ENCODE measurements at regions not wholly inside any gene's neighbourhood (a gene's known extent, or its start where the extent isn't known, plus 50 kb on each side); places are given as distances from the start of the nearest gene placed in this dataset.

- no peak for DNase-seq
- H3K36me3 Mint-ChIP-seq: no peaks in the 10 kb centered on the region
- no peak overlapping the region for H3K4me3 Mint-ChIP-seq
- no peak overlapping the region for H3K27ac Mint-ChIP-seq
- H3K4me1 Mint-ChIP-seq: no peaks in the 10 kb centered on the region
- H3K9me3 Mint-ChIP-seq: no peaks in the 10 kb centered on the region
- no peaks in the 10 kb centered on the region for H3K27me3 Mint-ChIP-seq
- no peak for ATAC-seq (ENCODE audit: low read depth)
- POLR2A ChIA-PET: no interaction called here
Measured at GRCh38 chr5:118548761-118549720, 439.3 kb downstream of the DTWD2 start.

GRCh38 chr5:118545470-118545869 is 442.9 kb downstream of the DTWD2 start:
- POLR2A ChIA-PET: no interaction called here
- Mint-ChIP-seq H3K9me3 (no peaks in the 10 kb centered on the region), H3K36me3 (no peaks in the 10 kb centered on the region), H3K4me3 (no peak overlapping the region), H3K4me1 (no peaks in the 10 kb centered on the region), H3K27me3 (no peaks in the 10 kb centered on the region), H3K27ac (no peak overlapping the region)
- DNase-seq (no peak), ATAC-seq (ENCODE audit: low read depth) (no peak)

GRCh38 chr5:118544887-118545449 is 443.4 kb downstream of the DTWD2 start:
- no peak overlapping the region for H3K27ac Mint-ChIP-seq
- no peak for DNase-seq
- H3K9me3 Mint-ChIP-seq: no peaks in the 10 kb centered on the region
- H3K4me1 Mint-ChIP-seq: no peaks in the 10 kb centered on the region
- H3K36me3 Mint-ChIP-seq: no peaks in the 10 kb centered on the region
- no peak overlapping the region for H3K4me3 Mint-ChIP-seq
- POLR2A ChIA-PET: no interaction called here
- peak; percentile 36 for ATAC-seq (ENCODE audit: low read depth)
- H3K27me3 Mint-ChIP-seq: no peaks in the 10 kb centered on the region

DNA sequence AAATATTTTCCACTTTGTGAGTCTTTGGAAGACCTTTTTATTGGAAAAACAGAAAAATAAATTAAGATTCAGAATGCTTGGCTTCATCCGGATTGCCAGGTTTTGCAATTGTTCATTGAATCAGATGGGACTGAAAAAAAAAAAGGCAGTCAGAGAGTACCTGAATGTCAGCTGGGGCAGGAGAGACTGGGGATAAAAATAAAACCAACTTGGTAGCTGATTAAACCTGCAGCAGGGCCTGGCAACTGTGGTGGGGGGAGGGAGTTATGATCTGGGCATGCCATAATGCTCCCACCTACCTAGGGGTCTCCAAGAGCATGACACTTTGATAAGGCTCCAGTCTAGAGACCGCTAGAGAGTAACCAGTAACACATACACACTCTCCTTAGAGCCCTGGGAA is 454.4 kb downstream of the DTWD2 start:
- Mint-ChIP-seq H3K4me3 (no peak overlapping the region), H3K27ac (no peak overlapping the region), H3K4me1 (no peaks in the 10 kb centered on the region), H3K9me3 (no peaks in the 10 kb centered on the region), H3K36me3 (no peaks in the 10 kb centered on the region), H3K27me3 (no peaks in the 10 kb centered on the region)
- POLR2A ChIA-PET: no interaction called here
- no peak for ATAC-seq (ENCODE audit: low read depth)
- DNase-seq: no peak

DNA sequence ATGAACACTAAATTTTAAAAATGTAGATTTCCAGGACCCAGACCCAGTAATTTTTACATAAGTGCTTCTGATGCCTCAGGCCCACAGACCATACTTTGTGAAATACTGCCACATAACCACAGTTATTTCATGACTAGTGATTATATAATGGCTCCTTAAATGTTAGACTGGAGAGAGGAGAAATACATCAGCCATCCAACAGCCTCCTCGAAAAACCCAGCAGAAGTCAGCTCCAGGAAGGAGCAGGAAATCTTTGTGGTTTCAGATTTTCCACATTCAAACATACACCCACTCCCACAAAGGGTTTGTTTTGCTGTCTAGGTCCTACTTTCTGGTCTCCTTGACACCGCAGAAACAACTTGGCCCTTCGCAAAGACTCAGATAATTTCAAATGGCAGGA is 455.2 kb downstream of the DTWD2 start:
- Mint-ChIP-seq H3K27me3 (no peaks in the 10 kb centered on the region), H3K4me1 (no peaks in the 10 kb centered on the region), H3K9me3 (no peaks in the 10 kb centered on the region), H3K27ac (no peak overlapping the region), H3K4me3 (no peak overlapping the region), H3K36me3 (no peaks in the 10 kb centered on the region)
- POLR2A ChIA-PET: no interaction called here
- ATAC-seq (ENCODE audit: low read depth) (no peak), DNase-seq (no peak)

DNA sequence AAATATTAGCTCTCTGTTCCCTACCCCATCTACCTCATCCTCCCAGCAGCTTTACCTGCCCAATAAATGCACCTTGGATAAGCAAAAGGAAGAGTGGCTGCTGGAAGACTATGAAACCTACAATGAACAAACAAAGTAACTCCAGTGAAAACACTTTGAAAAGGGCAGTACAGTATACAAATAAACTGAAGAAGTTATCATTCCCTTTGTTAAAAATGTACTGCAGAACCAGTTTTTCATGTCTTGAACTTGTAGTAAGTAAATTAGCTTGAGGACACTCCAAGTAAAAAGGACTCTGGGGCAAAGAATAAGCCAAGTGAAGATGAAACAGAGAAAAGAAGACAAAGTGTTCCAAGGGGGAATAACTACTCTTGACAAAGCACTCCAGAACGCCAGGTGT is 457.1 kb downstream of the DTWD2 start:
- POLR2A ChIA-PET: no interaction called here
- Mint-ChIP-seq H3K9me3 (no peaks in the 10 kb centered on the region), H3K36me3 (no peaks in the 10 kb centered on the region), H3K27ac (no peak overlapping the region), H3K4me3 (no peak overlapping the region), H3K27me3 (no peaks in the 10 kb centered on the region), H3K4me1 (no peaks in the 10 kb centered on the region)
- ATAC-seq (ENCODE audit: low read depth) (no peak), DNase-seq (no peak)

- Mint-ChIP-seq H3K4me1 (no peaks in the 10 kb centered on the region), H3K27me3 (no peaks in the 10 kb centered on the region), H3K36me3 (no peaks in the 10 kb centered on the region), H3K27ac (no peak overlapping the region), H3K9me3 (no peaks in the 10 kb centered on the region), H3K4me3 (no peak overlapping the region)
- POLR2A ChIA-PET: no interaction called here
- DNase-seq (no peak), ATAC-seq (ENCODE audit: low read depth) (no peak)
Measured at GRCh38 chr5:118529361-118530144, 458.8 kb downstream of the DTWD2 start.

DNA sequence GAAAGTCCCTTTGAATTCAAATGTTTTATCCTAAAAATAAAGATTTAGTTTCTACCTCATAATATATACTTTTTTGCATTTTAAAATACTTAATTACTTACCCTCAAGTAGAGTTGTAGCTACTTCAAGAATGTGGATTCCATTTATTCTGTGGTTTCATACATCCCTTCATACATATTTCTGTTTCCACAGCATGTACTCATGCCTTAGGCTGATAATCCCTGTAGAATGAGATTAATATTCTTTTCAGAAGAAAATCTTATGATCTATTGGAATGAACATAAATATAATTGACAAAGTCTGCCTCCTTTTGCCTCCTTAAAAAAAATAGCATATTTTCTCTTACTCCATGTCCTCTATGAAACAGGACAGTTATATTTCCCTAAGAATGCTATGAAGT is 465.7 kb downstream of the DTWD2 start:
- Mint-ChIP-seq H3K4me3 (no peak overlapping the region), H3K9me3 (no peaks in the 10 kb centered on the region), H3K27ac (no peak overlapping the region), H3K27me3 (no peaks in the 10 kb centered on the region), H3K4me1 (no peaks in the 10 kb centered on the region), H3K36me3 (no peaks in the 10 kb centered on the region)
- ATAC-seq (ENCODE audit: low read depth) (no peak), DNase-seq (no peak)
- POLR2A ChIA-PET: no interaction called here

GRCh38 chr5:118520771-118521415 is 467.5 kb downstream of the DTWD2 start:
- no peaks in the 10 kb centered on the region for H3K36me3 Mint-ChIP-seq
- no peaks in the 10 kb centered on the region for H3K4me1 Mint-ChIP-seq
- ATAC-seq (ENCODE audit: low read depth): no peak
- no peaks in the 10 kb centered on the region for H3K27me3 Mint-ChIP-seq
- no peak for DNase-seq
- H3K4me3 Mint-ChIP-seq: no peak overlapping the region
- no peak overlapping the region for H3K27ac Mint-ChIP-seq
- POLR2A ChIA-PET: no interaction called here
- no peaks in the 10 kb centered on the region for H3K9me3 Mint-ChIP-seq

GRCh38 chr5:118519466-118519865 is 468.9 kb downstream of the DTWD2 start:
- POLR2A ChIA-PET: no interaction called here
- Mint-ChIP-seq H3K27me3 (no peaks in the 10 kb centered on the region), H3K36me3 (no peaks in the 10 kb centered on the region), H3K4me1 (no peaks in the 10 kb centered on the region), H3K4me3 (no peak overlapping the region), H3K27ac (no peak overlapping the region), H3K9me3 (no peaks in the 10 kb centered on the region)
- ATAC-seq (ENCODE audit: low read depth) (no peak), DNase-seq (no peak)

DNA sequence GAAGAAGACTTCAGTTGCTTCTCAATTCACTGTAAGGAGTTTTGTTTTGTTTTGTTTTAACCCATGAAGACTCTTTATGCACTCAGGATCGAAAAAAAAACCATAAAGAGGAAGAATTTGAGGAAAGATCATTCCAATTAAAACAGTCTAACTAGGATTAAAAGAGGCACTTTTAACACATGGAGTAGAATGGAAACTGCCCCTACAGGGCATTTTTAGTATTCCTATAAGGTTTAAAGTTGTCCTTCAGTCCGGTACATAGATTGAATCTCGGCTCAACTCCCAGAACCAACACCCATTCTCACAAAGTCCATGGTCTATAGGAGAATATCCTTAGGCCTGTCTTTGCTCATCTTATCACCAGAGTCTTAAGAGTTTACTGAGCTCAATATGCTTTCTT is 469.6 kb downstream of the DTWD2 start:
- Mint-ChIP-seq H3K27me3 (no peaks in the 10 kb centered on the region), H3K4me3 (no peak overlapping the region), H3K27ac (no peak overlapping the region), H3K9me3 (no peaks in the 10 kb centered on the region), H3K4me1 (no peaks in the 10 kb centered on the region), H3K36me3 (no peaks in the 10 kb centered on the region)
- POLR2A ChIA-PET: no interaction called here
- no peak for DNase-seq
- ATAC-seq (ENCODE audit: low read depth): no peak

DNA sequence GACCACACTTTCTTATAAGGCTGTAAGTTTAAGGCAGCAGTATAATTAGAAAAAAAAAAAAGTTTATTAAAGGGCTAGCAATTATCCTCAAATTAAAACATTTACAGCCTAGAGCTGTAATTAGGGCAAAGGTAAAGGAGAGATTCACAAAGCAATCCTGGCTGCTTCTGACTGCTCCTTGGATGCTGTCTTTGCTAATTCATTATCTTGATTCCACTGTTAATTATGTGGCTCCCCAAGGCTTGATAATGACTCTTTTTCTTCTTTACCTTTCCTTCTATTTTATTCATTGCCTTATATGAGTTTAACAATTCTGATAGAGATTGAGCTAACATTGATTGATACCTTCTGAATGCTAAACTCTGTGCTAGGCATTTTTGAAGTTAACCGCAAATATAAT is 476.5 kb downstream of the DTWD2 start:
- DNase-seq: no peak
- POLR2A ChIA-PET: no interaction called here
- H3K27ac Mint-ChIP-seq: no peak overlapping the region
- no peak for ATAC-seq (ENCODE audit: low read depth)
- no peaks in the 10 kb centered on the region for H3K9me3 Mint-ChIP-seq
- H3K4me3 Mint-ChIP-seq: no peak overlapping the region
- no peaks in the 10 kb centered on the region for H3K4me1 Mint-ChIP-seq
- no peaks in the 10 kb centered on the region for H3K27me3 Mint-ChIP-seq
- H3K36me3 Mint-ChIP-seq: no peaks in the 10 kb centered on the region

DNA sequence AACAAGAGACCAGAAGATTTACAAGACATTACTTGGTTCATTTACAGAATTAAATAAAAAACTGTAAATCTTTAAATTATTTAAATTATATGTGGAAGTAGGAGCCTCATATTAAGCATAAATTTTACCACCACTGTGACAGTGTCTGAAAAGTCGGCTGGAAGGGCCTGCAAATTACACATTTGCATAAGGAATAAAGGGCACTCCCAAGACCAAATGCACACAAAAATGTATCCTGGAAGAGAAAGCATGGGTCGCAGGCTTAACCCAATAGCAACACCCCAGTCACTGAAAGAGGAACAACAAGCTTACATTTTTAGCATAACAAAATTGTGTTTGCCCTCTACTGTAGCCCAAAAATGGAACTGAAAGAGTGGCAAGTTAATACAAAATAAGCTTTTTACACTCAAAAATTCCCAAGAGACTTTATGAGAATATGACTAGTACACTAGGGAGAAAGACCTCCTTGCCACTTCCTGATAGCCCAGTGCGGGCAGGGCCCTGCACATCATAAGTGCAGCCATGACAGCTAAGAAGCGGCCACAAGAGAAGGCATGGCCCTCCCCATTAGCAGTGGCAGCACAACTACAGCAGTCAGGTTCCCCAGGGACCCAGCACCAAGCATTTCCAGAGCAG is 482.0 kb downstream of the DTWD2 start:
- no peak overlapping the region for H3K4me3 Mint-ChIP-seq
- no peaks in the 10 kb centered on the region for H3K36me3 Mint-ChIP-seq
- H3K27me3 Mint-ChIP-seq: no peaks in the 10 kb centered on the region
- ATAC-seq (ENCODE audit: low read depth) (no peak), DNase-seq (no peak)
- H3K9me3 Mint-ChIP-seq: peaks cover 2% of the 10 kb centered on the region
- no peaks in the 10 kb centered on the region for H3K4me1 Mint-ChIP-seq
- POLR2A ChIA-PET: no interaction called here
- no peak overlapping the region for H3K27ac Mint-ChIP-seq
